ENCODE measurements at regions not wholly inside any gene's neighbourhood (a gene's known extent, or its start where the extent isn't known, plus 50 kb on each side); places are given as distances from the start of the nearest gene placed in this dataset.
"Not testable (repeated sequence)": the region's sequence is repeated elsewhere in the genome, so short reads cannot be mapped to it uniquely, and the experiment has no call there.

DNA sequence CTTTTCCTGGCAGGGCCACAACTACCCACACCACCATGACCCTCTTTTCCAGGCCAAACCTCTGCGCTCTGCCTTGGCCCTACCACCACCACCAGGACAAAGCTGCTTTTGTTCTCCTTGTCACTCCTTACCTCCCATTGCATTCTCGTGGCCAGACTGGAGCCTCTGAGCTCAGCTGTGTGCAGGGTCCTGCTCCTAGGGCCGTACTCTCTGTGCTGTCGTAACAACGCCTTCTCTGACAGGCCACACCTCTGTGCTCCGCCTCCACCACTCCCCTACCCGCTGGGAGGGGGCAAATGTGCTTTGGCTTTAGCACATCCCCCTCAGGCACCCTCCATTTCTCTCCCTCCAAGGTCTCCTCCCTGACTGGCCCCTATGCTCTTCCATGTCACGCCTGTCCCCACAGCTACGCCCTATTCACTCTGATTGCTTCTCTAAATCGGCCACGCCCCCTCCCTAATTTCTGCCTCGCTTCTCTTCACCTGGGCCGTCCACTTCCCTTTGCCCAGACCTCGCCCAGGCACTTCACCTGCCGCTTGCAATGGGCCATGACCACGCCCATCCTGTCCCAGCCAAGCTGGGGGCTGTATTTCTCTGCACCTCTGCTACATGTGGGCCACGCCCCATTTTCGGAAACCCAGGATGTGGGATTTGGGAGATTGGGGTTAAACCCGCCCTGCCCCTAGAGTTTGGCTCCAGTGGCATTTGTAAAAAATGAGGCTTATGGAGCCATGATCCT is 472.3 kb downstream of the KLF12 start:
- no peak for DNase-seq

DNA sequence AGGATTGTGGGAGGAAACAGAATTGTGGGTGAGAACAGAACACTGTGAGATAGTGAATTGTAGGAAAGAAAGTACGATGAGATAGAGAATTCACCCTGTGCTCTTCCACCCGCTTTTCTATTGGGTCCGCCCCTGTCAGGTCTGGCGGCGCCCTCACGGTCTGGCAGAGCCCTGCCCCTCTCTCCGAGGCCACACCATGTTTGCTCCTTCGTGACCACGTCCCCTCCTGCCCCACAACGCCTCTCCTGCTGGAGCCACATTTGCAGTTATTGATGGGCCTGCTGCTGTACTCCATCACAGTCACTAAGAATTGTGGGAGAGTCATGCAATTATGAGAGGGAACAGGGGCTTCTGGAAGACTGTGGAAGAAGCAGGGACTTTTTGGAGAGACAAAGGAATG is 473.1 kb downstream of the KLF12 start:
- DNase-seq = no peak

DNA sequence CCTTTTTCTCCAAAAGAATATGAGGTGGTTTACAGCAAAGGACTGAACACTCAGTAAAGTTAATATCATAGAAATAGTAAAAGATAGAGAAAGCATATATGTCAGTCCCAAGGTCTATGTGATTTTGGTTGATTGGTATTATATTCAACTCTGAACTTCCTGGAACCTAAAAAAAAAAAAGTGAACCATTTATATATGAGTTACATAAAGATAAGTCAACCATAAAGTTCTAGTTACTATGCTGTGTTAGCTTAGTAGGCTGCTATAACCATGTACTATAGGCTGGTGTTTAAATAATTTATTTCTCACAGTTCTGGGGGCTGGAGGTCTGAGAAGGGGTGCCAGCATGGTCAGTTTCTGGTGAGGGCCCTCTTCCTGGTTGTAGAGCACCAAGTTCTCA is 475.6 kb downstream of the KLF12 start:
- no peak for DNase-seq

DNA sequence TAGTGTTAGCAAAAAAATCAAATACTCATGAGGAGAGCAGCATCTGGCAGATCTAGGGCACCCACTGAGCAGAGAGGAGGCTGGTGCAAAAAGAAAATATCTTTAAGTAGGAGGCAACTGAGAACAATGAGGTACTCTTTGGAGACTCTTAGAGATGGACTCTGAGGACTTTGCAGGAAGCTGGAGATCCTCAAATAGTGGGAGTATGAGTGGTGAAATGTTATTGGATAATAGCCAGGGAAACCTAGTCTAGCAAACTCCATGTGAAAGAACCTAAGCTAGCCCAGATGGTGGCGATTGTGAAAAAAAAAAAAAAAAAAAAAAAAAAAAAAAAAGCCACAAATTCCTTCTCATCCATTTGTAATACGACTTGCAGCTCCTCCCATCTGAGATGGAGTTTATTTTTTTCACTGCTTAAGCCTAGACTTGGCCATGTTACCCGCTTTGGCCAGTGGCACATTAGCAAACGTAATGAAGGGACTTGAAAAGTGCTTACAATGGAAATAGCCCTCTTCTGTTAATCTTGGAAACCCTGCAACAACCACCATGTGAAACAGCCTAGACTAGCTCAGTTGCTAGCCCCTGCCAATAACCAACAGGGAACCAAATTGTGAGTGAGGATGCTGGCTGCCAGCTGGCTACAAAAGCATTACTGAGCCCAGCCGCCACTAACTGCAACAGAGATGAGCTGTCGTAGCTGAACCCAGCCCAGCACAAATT is 476.2 kb downstream of the KLF12 start:
- no peak for DNase-seq

DNA sequence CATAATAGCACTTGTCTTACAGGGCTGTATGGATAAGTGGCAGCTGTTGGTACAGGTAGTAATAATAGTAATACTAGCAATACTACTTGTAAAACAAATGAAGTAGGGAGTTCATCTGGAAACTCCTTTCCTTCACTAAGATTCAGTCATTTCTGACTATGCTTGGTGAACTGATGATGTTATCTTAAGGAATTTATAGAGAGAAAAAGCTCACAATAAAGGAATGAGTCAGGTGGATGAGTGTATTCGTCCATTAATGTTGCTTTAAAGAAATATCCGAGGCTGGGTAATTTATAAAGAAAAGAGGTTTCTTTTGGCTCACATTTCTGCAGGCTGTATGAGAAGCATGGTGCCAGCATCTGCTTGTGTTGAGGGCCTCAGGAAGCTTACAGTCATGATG is 477.3 kb downstream of the KLF12 start:
- no peak for DNase-seq

DNA sequence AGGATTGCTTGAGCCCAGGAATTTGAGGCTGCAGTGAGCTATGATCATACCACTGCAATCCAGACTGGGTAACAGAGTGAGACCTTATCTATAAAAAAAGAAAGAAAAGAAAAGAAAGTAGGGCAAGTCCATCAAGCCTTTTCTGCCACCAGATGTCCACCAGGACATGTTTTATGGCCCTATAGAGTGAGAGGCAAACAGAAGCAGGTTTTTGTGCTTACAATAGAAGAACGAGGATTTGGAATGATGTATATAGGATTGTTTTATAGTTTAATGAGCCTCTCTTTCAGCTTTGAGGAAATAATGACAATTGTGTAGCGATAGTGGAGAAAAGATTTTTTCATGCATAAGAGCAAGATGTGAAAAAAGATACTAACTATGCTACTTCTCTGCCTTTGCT is 480.5 kb downstream of the KLF12 start:
- DNase-seq = no peak

DNA sequence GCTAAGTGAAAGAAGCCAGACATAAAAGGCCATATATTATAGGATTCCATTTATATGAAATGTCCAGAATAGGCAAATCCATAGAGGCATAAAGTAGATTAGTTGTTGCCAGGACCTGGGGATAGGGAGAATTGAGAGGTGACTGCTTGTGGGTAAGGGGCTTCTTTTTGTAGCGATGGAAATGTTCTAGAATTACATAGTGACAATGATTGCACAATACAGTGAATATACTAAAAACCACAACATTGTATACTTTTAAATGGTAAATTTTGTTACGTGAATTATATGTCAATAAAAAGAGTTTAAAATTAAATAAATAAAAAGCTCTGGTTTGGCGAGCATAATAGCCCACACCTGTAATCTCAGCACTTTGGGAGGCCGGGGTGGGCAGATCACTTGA is 486.8 kb downstream of the KLF12 start:
- no peak for DNase-seq

DNA sequence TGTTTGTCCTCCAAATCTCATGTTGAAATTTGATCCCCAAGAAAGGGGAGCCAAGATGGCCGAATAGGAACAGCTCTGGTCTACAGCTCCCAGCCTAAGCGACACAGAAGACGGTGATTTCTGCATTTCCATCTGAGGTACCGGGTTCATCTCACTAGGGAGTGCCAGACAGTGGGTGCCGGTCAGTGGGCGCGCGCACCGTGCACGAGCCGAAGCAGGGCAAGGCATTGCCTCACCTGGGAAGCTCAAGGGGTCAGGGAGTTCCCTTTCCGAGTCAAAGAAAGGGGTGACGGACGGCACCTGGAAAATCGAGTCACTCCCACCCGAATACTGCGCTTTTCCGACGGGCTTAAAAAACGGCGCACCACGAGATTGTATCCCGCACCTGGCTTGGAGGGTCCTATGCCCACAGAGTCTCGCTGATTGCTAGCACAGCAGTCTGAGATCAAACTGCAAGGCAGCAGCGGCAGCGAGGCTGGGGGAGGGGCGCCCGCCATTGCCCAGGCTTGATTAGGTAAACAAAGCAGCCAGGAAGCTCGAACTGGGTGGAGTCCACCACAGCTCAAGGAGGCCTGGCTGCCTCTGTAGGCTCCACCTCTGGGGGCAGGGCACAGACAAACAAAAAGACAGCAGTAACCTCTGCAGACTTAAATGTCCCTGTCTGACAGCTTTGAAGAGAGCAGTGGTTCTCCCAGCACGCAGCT is 493.6 kb downstream of the KLF12 start:
- not testable (repeated sequence) for DNase-seq

DNA sequence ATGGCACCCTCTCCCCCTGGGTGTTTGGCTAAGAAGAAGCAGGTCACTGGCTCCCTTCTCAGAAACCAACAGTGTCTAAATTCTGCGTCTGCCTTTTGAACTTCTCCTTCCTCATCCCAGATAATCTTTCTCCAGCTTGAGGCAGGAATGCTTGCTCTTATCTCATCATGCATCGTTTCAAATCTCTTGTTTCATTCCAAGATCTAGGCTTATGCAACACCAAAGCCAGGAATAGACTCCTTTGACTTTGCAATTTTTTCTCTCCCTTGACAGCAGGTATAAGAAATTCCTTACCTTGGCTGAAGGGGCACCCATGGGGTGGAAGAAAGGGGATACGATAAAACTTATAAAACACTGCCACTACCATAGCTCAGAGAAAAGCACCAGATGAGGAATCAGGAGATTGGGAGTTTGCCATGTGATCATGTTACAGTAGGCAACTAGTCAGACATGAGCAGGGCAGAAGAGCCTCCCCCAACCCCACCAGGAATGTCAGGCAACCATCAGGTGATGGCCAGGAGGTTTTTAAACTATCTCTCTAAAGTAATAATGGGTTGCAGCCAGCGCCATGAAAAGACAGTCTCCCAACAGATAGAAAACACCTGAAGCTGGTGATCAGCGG is 498.9 kb downstream of the KLF12 start:
- DNase-seq = no peak

DNA sequence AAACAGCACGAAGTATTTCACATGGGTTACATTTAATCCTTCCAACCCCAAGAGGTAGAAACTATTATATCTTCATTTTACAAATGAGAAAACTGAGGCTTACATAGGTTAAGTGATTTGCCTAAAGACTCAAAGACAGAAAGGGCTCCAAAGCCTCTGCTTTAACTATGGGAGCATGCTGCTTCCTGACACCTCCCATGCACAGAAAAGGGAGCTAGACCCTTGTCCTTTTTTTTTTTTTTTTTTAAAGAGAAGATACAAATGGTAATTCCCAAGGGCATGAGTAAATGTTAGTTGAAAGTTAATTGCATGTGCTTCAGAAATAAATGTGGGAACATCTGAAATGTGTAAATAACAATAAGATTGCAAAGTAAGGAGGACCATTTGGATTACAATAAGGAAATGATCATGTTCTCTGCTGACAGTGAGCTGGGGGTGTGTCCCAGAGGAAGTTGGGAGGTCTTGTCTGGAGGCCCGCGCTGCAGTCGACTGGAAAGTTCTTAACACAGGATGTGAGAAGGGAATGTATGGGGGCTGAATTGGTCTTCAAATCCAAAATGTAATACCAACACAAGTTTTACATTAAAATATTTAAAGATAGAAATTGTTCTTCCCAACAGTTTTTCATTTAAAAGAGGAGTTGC is 500.3 kb downstream of the KLF12 start:
- DNase-seq = no peak

DNA sequence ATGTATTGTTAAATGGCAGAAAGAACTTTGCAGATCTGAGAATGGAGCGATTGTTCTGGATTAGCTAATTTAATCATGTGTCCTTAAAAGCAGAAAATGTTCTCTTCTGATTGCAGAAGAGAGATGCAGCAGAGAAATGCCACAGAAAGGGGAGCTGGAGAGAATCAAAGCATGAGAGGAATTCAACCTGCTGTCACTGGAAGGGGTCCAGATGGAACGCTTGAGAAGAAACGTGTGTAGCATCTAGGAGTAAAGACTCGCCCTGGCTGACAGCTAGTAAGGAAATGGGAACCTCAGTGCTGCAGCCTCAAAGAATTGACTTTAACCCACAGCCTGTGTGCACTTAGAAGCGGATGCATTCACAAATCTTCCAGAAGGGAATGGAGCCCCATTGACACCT is 502.8 kb downstream of the KLF12 start:
- DNase-seq = no peak

DNA sequence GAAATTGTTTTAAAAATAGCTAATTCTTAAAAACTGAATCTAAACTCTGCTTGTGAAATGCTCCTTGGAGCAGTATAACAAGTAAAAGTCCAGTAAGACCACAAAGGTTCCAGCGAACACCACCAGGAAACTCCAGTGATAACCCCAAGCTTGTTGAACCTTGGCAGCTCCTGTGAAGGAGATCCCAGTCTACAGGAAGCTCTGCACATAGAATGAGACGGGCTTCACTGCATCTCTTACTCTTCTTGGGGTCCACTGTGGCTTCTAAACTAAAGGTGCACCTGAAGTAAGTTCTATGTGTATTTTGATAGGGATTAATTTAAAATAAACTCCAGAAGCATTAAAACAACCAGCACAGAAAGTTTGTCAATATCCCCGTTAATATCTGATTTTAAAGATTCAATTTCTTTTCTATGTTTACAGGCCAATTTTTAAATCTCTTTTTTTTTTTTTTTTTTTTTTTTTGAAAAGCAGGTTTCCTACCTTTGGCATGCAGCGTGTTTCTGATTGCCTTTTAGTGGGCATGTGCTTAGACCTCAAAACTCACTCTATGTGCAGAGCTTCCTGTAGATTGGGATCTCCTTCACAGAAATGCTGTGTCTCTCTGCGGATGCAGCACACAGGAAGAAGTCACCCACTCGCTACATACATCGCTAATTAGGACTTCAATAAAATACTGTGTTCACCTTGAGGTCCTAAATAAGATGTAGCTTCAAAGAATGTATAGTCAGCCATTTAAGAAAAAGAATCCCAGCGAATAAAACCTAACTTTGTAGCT is 508.5 kb downstream of the KLF12 start:
- DNase-seq = peak in 1 of 2 experiments; percentile 18

DNA sequence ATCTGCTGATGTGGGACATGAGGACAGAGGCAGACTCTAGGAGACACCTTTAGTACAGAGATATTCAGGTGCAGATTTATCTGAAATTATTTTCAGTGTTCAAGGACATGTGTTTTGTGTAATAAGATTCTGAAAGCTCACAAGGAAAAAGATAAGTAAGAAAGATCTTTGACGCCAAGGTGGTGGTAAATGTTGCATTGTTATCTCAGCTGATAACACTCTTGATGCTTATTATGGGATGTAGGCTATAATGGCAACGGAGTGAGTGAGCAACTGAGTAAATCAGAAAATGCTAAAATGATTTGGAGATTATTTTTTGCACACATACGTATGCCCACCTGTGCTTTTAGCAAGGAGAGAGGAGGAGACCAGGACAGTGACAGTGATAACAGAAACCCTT is 510.9 kb downstream of the KLF12 start:
- DNase-seq = no peak

DNA sequence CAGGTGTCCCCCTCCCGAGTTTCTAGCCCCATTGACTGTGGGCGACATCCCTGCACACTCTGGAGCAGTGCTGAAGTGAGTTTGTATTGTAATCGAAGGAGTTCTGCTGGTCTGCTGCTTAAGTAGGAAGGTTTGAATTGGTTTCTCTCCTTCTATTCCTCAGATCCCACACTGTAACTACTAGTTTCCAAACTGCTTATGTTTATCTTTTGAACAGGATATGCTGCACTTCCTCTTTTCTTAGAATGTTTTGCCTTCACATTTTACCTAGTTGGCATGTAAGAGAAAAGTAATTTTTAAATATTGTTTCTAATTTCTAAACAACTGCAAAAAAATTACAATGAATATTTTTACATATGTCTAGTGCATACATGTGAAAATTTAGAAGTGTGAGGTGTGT is 511.8 kb downstream of the KLF12 start:
- no peak for DNase-seq

DNA sequence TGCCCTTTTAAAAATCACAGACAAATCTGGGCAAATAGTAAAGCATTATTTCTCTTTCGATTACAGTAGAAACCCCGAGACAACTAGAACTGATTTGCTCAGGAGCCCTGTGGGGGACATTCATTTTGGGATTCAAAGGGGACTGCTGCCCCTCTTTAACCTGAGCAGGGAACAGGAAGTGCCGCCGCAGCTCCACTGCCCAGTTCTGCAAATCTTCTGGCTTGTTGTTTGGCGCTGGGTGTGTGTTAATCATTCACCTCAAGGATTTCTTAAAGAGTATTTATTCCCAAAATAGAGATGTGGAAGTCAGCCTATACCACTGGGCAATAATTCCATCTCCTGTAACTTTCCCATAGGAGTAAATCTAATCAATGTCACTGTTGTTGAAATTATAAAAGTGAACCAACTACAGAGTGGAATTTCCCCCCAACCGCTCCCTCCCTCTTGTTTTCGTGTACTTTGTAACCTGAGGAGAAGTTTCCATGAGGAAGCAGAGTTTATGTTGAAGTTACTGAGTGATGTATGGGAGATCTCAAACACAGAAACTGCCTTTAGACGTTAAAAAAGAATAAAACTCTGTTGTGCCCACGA is 515.8 kb downstream of the KLF12 start:
- no peak for DNase-seq

DNA sequence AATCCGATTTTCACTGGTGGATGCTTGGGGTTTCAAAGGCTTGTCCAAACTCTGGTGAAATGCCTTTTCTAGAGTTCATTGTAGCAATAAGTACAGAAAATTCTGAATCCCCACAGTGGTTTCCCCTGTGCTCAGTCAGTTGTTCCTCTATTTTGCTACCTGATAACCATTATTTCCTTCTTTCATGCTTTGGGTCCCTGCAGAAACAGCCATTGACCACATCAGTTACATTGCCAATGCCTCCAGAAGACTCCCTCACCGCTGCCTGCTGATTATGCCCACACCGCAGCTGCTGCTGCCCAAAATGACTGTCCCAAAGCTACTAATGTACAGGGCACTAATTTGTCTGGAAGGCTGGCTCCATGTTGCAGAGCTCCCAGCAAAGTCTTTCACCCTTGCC is 517.3 kb downstream of the KLF12 start:
- no peak for DNase-seq

DNA sequence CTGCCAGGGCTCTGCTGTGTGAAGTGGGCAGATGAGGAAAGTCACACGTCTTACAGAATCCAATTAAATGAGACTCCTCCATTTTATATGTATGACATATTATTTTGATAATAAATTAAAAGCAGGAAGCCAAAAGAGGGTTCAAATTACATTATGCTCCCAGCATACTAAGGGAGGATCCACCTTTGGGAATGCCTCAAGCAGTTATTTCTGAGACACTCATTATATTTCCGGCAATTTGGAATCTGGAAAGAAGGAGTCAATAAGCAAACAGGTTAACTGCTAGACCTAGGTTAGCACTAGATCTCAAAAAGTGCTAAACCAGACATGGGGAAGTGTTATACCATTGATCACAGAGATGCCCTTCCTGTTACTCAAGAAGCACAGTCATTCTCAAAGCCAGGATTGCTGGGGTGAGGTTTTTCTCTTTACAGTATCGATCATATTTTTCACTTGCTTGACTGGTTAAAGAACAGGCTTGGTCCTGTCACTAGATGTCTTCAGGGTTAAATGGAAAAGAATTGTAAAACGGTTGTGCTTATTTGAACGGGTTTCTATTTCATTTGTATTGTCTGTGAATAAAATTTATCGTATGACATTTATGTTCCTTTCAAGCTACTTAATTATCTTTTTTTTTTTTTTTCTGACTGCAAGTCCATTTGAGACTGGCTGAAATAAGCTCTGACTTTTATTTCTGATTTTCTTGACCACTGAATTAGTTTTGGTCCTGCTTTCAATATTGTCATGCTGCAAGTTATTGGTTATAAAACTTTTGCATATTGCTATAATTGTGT is 523.2 kb downstream of the KLF12 start:
- no peak for DNase-seq

DNA sequence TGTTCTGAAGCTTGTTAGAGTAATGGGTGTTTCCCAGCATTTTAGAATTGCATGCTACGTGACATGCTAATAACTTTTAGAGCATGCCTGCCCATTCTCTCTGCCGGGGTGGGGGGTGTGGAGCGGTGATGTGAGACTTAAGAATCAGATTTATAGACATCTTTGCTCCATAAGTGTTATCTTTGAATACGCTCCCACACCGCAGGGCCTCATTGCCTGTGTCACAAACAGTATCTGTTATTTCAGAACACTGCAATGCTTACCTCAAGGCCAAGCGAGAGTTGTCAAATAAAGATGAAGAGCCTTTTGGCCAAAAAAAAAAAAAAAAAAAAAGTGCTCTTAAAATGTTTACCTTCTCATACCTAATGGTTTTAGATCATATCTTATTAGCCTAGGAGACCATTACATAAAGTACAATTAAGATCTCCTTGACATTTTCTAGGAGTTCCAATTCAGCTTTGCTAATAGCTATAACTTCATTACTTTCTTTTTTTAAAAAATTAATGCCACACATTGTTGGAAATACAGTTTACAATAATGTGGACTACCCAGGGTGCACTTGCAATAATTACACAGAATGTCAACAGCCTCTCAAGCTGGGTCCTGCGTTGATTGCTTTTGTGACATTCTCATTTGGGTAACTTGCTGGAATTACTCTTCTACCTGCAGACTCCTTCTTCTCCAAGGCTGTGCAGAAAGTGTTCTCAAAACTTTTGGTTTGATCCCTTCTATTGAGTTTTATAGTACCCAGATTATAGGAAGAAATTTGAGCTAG is 525.3 kb downstream of the KLF12 start:
- DNase-seq = no peak

DNA sequence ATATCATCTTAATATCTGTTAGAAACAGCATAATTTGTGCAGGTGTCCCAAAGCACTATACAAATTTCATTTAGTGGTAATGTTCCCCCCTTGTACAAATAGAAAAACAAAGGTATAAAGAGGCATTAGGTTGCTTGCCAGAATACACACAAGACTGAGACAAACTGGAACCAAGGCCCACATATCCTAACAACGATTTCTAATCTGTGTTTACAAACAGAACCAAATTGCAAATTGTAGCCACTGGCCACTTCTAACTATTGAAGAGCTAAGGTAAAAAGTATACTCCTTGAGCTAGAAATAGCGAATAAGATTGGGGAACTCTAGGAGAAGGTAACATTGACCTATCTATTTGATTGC is 526.1 kb downstream of the KLF12 start:
- no peak for DNase-seq

DNA sequence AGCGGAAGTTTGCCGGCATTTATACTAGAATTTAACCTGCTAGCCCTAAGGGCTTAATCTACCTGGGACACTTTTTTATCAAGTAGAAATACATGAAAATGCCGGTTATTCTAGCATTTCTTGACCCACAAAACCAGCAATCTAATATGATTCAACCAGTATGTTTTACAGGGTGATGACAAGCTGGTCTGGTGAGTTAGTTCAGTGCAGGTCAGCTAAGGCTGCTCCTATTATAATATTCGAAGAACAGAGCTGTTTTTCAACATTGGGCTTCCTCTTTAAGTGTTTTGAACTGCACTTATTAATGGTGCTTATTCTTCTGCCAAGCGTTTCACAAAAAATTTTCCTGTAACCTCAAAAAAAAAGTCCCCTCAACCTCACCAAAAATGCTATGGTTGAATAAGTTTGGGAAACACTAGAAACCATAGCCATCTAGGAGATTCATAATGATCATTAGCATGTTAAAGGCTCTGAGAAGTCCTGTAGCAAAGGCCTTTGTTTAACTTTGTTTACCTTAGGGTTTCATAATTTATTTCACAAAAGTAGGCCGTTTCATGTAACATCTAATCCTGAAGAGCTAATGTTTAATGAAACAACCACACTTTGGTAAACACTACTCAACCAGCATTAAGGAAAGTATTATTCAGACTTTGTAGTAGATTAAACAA is 526.6 kb downstream of the KLF12 start:
- no peak for DNase-seq
